IMR-90 (cell line): ENCODE measurements at regions not wholly inside any gene's neighbourhood (a gene's known extent, or its start where the extent isn't known, plus 50 kb on each side); places are given as distances from the start of the nearest gene placed in this dataset.

Source experiments
- ATAC-seq: fragments of 200-7000 bp; cut with Tn5 transposase; 2 replicates; pipeline ENCODE4 v1.9.1; 2020; ENCODE audit warnings: low read depth, mild to moderate bottlenecking, moderate library complexity
- BruUV-seq: library from RNA; stranded (reverse); fragments of 400-500 nt; replicated peaks from 2 replicates; lab custom pipeline; 2021; lab: Mats Ljungman, UMichigan
- CTCF ChIA-PET: fragments of 300-600 bp; formaldehyde crosslinking; extraction: SDS; loops from one replicate; lab custom pipeline; 2021; ENCODE audit warnings: antibody characterized with exemption; lab: Yijun Ruan, JAX
- POLR2A ChIA-PET: fragments of 300-600 bp; sonication (Branson Sonifier 250); formaldehyde crosslinking; loops from one replicate; lab custom pipeline; 2022; ENCODE audit warnings: antibody characterized with exemption; ENCODE audit not compliant: unreplicated experiment; lab: Charles Lee
- DNase-seq: peaks from one replicate; pipeline ENCODE4 v3.0.0; 2013
- H2AFZ ChIP-seq: replicated peaks from 2 replicates; pipeline ENCODE3; 2013; ENCODE audit warnings: low read length, mild to moderate bottlenecking; ENCODE audit not compliant: poor library complexity
- H2AK5ac ChIP-seq: 2 replicates; pipeline ENCODE4 v1.6.1; 2013; ENCODE audit warnings: low read depth, low read length, inconsistent platforms
- H2AK9ac ChIP-seq: replicated peaks from 2 replicates; pipeline ENCODE3; 2013; ENCODE audit warnings: mild to moderate bottlenecking, low read depth, low read length, moderate library complexity; ENCODE audit not compliant: poor library complexity
- H2BK120ac ChIP-seq: 2 replicates; pipeline ENCODE4 v1.6.1; 2013; ENCODE audit warnings: low read depth, low read length, inconsistent platforms
- H2BK15ac ChIP-seq: 3 replicates; pipeline ENCODE4 v1.6.1; 2013; ENCODE audit warnings: low read depth, low read length, inconsistent platforms
- H2BK20ac ChIP-seq: 2 replicates; pipeline ENCODE4 v1.6.1; 2013; ENCODE audit warnings: low read depth, mild to moderate bottlenecking, inconsistent platforms, low read length, moderate library complexity
- H2BK5ac ChIP-seq: 2 replicates; pipeline ENCODE4 v1.6.1; 2013; ENCODE audit warnings: mild to moderate bottlenecking, low read depth, low read length, inconsistent platforms; ENCODE audit not compliant: poor library complexity, severe bottlenecking
- H3K14ac ChIP-seq: replicated peaks from 2 replicates; pipeline ENCODE4 v1.6.1; 2013; ENCODE audit warnings: low read depth, low read length, inconsistent platforms
- H3K18ac ChIP-seq: 2 replicates; pipeline ENCODE4 v1.6.1; 2013; ENCODE audit warnings: low read depth, low read length, control low read depth
- H3K23ac ChIP-seq: 2 replicates; pipeline ENCODE4 v1.6.1; 2013; ENCODE audit warnings: low read depth, low read length, inconsistent platforms
- H3K27ac ChIP-seq: 2 replicates; pipeline ENCODE4 v1.5.1; 2013; ENCODE audit warnings: mild to moderate bottlenecking, control low read depth, low read length; ENCODE audit not compliant: insufficient read depth
- H3K27me3 ChIP-seq: 2 replicates; pipeline ENCODE4 v1.6.1; 2013; ENCODE audit warnings: low read length; ENCODE audit not compliant: control insufficient read depth, insufficient read depth
- H3K36me3 ChIP-seq: 2 replicates; pipeline ENCODE4 v1.6.1; 2013; ENCODE audit warnings: low read length, mixed read lengths; ENCODE audit not compliant: control insufficient read depth, insufficient read depth
- H3K4ac ChIP-seq: 2 replicates; pipeline ENCODE4 v1.6.1; 2013; ENCODE audit warnings: low read depth, low read length, inconsistent platforms
- H3K4me1 ChIP-seq: 2 replicates; pipeline ENCODE4 v1.6.1; 2013; ENCODE audit warnings: low read length, mixed read lengths; ENCODE audit not compliant: control insufficient read depth, insufficient read depth
- H3K4me2 ChIP-seq: 2 replicates; pipeline ENCODE4 v1.6.1; 2013; ENCODE audit warnings: low read depth, mild to moderate bottlenecking, control low read depth, low read length, moderate library complexity
- H3K4me3 ChIP-seq: 2 replicates; pipeline ENCODE4 v1.5.1; 2013; ENCODE audit warnings: low read depth, mild to moderate bottlenecking, control low read depth, low read length, moderate library complexity; ENCODE audit not compliant: insufficient read depth
- H3K56ac ChIP-seq: 2 replicates; pipeline ENCODE4 v1.6.1; 2013; ENCODE audit warnings: low read length, inconsistent platforms; ENCODE audit not compliant: insufficient read depth; ENCODE audit errors: extremely low read depth
- H3K79me1 ChIP-seq, 2 experiments: 2 replicates each; pipeline ENCODE4 v1.6.1; 2013; ENCODE audit warnings: low read length in 2 of 2, inconsistent platforms in 1 of 2, low read depth in 1 of 2
- H3K9ac ChIP-seq: 2 replicates; pipeline ENCODE4 v1.6.1; 2013; ENCODE audit warnings: low read depth, low read length, control low read depth
- H3K9me1 ChIP-seq: 2 replicates; pipeline ENCODE4 v1.6.1; 2013; ENCODE audit warnings: low read length, inconsistent platforms; ENCODE audit not compliant: insufficient read depth
- H3K9me3 ChIP-seq: 2 replicates; pipeline ENCODE4 v1.6.1; 2013; ENCODE audit warnings: low read length; ENCODE audit not compliant: control insufficient read depth, insufficient read depth
- H4K20me1 ChIP-seq: 2 replicates; pipeline ENCODE4 v1.6.1; 2013; ENCODE audit warnings: low read length, inconsistent platforms; ENCODE audit not compliant: insufficient read depth
- H4K5ac ChIP-seq: 2 replicates; pipeline ENCODE4 v1.6.1; 2013; ENCODE audit warnings: mild to moderate bottlenecking, low read depth, low read length, control low read depth
- H4K8ac ChIP-seq, 2 experiments: 2 replicates each; pipeline ENCODE4 v1.6.1; 2013; ENCODE audit warnings: low read depth in 2 of 2, low read length in 2 of 2, control low read depth in 1 of 2, inconsistent platforms in 1 of 2
- H4K91ac ChIP-seq: 2 replicates; pipeline ENCODE4 v1.6.1; 2013; ENCODE audit warnings: low read depth, low read length, inconsistent platforms; ENCODE audit not compliant: insufficient read depth
- BHLHE40 ChIP-seq: fragments of 150-350 bp; IDR thresholded peaks from 2 replicates; pipeline ENCODE4 v1.6.1; 2016; ENCODE audit warnings: mild to moderate bottlenecking, low read depth, low read length
- MAFK ChIP-seq: IDR thresholded peaks from 2 replicates; pipeline ENCODE4 v1.6.1; 2012; ENCODE audit warnings: low read depth, low read length, improper control_type of control experiment
- RFX5 ChIP-seq: IDR thresholded peaks from 2 replicates; pipeline ENCODE4 v1.8.0; 2012; ENCODE audit warnings: low read depth, mild to moderate bottlenecking, low read length, moderate library complexity
- whole genome bisulfite sequencing, 2 experiments: methylation state at CpG; one replicate each; pipeline versions ENCODE4 v1.1.5 to v1.1.7; 2013; ENCODE audit warnings: missing lambda C conversion rate in 2 of 2; ENCODE audit not compliant: insufficient read length in 1 of 2; ENCODE audit errors: extremely low coverage in 2 of 2; 5-methylcytosine and 5-hydroxymethylcytosine counted together
- dilution Hi-C: fragments of 300-500 bp; cut with HindIII; formaldehyde crosslinking; loops from one replicate; pipeline ENCODE4 v1.14.3; 2018; ENCODE audit warnings: low sequenced_read_pairs; ENCODE audit not compliant: unreplicated experiment
- in situ Hi-C: fragments of 300-500 bp; cut with MboI; formaldehyde crosslinking; loops from 3 replicates; pipeline ENCODE4 v1.14.3; 2019; ENCODE audit warnings: low sequenced_read_pairs, inconsistent platforms, mixed read lengths
- intact Hi-C: fragments of 100-400 bp; cut with micrococcal nuclease; formaldehyde crosslinking; loops from 2 replicates; pipeline ENCODE4 v1.10.0; 2022

GRCh38 chr3:80230962-80231361, 463.2 kb upstream of the ROBO1 start:
- Histone ChIP-seq H4K8ac (no peak overlapping the region), H3K9ac (no peak overlapping the region), H3K27ac (no peak overlapping the region), H3K27me3 (no peaks in the 10 kb centered on the region), H2BK20ac (no peak overlapping the region), H3K9me3 (no peaks in the 10 kb centered on the region), H2BK5ac (no peak overlapping the region), H3K56ac (no peak overlapping the region), H3K18ac (no peak overlapping the region), H3K4ac (no peak overlapping the region), H3K4me1 (peaks cover 3% of the 10 kb centered on the region; the same call in 1 of the 2 replicates), H2BK15ac (no peak overlapping the region), H4K91ac (no peak overlapping the region), H3K79me1 (no peaks in the 10 kb centered on the region), H2AK9ac (no peak overlapping the region), H2AK5ac (no peak overlapping the region), H4K20me1 (no peaks in the 10 kb centered on the region), H3K4me2 (no peak overlapping the region), H3K23ac (no peak overlapping the region), H3K4me3 (no peak overlapping the region), H3K14ac (no peak overlapping the region), H4K5ac (no peak overlapping the region), H3K36me3 (no peaks in the 10 kb centered on the region), H2BK120ac (no peak overlapping the region), H2AFZ (no peak overlapping the region), H3K9me1 (no peaks in the 10 kb centered on the region)
- in situ Hi-C loops (no loop called here), dilution Hi-C loops (no loop called here), intact Hi-C loops (no loop called here)
- ATAC-seq = no peak
- CTCF ChIA-PET = no interaction called here
- TF ChIP-seq MAFK (peak; percentile 88), RFX5 (no peak), BHLHE40 (no peak)
- no peak for DNase-seq
- POLR2A ChIA-PET = no interaction called here
- WGBS, 2 experiments = no CpG with 5 or more reads among the region's 2 CpGs
- no TSS peak for BruUV-seq
